DND-41 (cell line): ENCODE measurements at regions not wholly inside any gene's neighbourhood (a gene's known extent, or its start where the extent isn't known, plus 50 kb on each side); places are given as distances from the start of the nearest gene placed in this dataset.

Experiments used
- EZH2 ChIP-seq: IDR thresholded peaks from 3 replicates; pipeline ENCODE4 v1.6.1; 2012; ENCODE audit warnings: borderline replicate concordance, low read depth, mild to moderate bottlenecking, moderate library complexity, low read length, inconsistent platforms; ENCODE audit not compliant: severe bottlenecking
- TF ChIP-seq, protein P1 (sequence below): IDR thresholded peaks from 2 replicates; pipeline ENCODE4 v1.5.1; 2012; ENCODE audit warnings: borderline replicate concordance, low read length, moderate library complexity, mild to moderate bottlenecking; ENCODE audit not compliant: poor library complexity, severe bottlenecking; ENCODE audit errors: extremely low read depth

DNA sequence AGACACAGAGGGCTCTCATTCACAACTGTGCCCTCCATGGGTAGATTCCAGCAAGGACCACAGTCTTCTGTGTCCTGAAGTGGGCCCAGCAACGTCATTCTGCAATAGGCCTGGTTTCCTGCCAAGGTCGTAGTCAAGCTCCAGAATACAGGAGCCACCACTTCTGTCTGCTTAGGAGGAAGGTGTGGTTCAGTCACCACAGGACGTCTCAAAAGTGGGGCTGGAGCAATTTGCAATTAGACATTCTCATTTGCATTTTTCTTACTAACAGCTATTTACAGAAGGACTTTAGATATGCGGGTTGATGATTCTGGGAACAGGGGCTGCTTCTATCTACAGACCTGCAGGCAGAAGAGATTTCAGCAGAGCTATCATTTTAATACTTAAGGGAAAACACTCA, 58.7 kb upstream of the MYRIP start:
- TF ChIP-seq, protein P1, sequence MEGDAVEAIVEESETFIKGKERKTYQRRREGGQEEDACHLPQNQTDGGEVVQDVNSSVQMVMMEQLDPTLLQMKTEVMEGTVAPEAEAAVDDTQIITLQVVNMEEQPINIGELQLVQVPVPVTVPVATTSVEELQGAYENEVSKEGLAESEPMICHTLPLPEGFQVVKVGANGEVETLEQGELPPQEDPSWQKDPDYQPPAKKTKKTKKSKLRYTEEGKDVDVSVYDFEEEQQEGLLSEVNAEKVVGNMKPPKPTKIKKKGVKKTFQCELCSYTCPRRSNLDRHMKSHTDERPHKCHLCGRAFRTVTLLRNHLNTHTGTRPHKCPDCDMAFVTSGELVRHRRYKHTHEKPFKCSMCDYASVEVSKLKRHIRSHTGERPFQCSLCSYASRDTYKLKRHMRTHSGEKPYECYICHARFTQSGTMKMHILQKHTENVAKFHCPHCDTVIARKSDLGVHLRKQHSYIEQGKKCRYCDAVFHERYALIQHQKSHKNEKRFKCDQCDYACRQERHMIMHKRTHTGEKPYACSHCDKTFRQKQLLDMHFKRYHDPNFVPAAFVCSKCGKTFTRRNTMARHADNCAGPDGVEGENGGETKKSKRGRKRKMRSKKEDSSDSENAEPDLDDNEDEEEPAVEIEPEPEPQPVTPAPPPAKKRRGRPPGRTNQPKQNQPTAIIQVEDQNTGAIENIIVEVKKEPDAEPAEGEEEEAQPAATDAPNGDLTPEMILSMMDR = no peak
- TF ChIP-seq EZH2 = no peak
